GM12875 (cell line): ENCODE measurements at regions not wholly inside any gene's neighbourhood (a gene's known extent, or its start where the extent isn't known, plus 50 kb on each side); places are given as distances from the start of the nearest gene placed in this dataset.

Experiments
- H3K4me3 ChIP-seq: one replicate; pipeline ENCODE4 v1.5.1; 2011; ENCODE audit warnings: low read depth, low read length, control low read depth
- CTCF ChIP-seq: IDR thresholded peaks from 2 replicates; pipeline ENCODE4 v1.5.1; 2011; ENCODE audit warnings: low read depth, mild to moderate bottlenecking, control low read depth, inconsistent platforms, low read length, moderate library complexity, borderline replicate concordance; ENCODE audit not compliant: insufficient read depth

- TF ChIP-seq CTCF, result no peak
- no peak overlapping the region for H3K4me3 ChIP-seq
Observed at GRCh38 chr1:34627465-34628240, 127.2 kb upstream of the GJB5 start.

- no peak for TF ChIP-seq CTCF
- no peak overlapping the region for H3K4me3 ChIP-seq
Observed at GRCh38 chr1:34631126-34631525, 123.7 kb upstream of the GJB5 start.

GRCh38 chr1:34639701-34640100, 115.1 kb upstream of the GJB5 start:
- no peak overlapping the region for H3K4me3 ChIP-seq
- no peak for TF ChIP-seq CTCF

GRCh38 chr1:34640654-34641401, 114.0 kb upstream of the GJB5 start:
- TF ChIP-seq CTCF, result no peak
- no peak overlapping the region for H3K4me3 ChIP-seq

GRCh38 chr1:34642679-34643078, 112.2 kb upstream of the GJB5 start:
- peak; percentile 44; the same call in 1 of the 2 replicates for TF ChIP-seq CTCF
- H3K4me3 ChIP-seq, result no peak overlapping the region

GRCh38 chr1:34645109-34645688, 109.6 kb upstream of the GJB5 start:
- TF ChIP-seq CTCF, result no peak

GRCh38 chr1:34645919-34646318, 108.9 kb upstream of the GJB5 start:
- no peak overlapping the region for H3K4me3 ChIP-seq
- no peak for TF ChIP-seq CTCF

More at GRCh38 chr1:34645109-34645688, 109.6 kb upstream of the GJB5 start:
- H3K4me3 ChIP-seq, result no peak overlapping the region
